GM18499 (cell line): ENCODE measurements at regions not wholly inside any gene's neighbourhood (a gene's known extent, or its start where the extent isn't known, plus 50 kb on each side); places are given as distances from the start of the nearest gene placed in this dataset.

Experiments
- ATAC-seq: cut with Tn5 transposase; IDR thresholded peaks from one replicate; pipeline ENCODE4 v1.9.1; 2021; ENCODE audit warnings: moderate number of reproducible peaks; ENCODE audit not compliant: insufficient read depth, unreplicated experiment

- ATAC-seq: no peak
These were observed 233.1 kb downstream of the POU4F1 start for GRCh38 chr13:78370231-78370630.

GRCh38 chr13:78364711-78365110 lies 238.6 kb downstream of the POU4F1 start:
- no peak for ATAC-seq

DNA sequence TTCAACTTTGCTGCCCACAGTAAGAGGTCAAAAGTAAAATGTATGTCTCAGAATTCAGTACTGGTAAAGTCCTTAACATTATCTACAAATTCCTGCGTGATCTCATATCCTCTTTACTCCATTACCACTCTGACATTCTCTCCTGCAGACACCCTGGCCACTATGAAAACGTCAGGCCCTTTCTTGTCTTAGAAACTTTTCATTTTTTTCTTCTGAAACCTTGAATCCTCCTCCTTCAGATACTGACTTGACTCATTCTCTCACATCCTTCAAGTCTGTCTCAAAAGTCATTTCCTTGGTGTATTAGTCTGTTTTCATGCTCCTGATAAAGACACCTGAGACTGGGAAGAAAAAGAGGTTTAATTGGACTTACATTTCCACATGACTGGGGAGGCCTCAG lies 262.3 kb downstream of the POU4F1 start:
- peak; percentile 95 for ATAC-seq

- ATAC-seq: no peak
These were observed 263.4 kb downstream of the POU4F1 start for GRCh38 chr13:78339927-78340326.

DNA sequence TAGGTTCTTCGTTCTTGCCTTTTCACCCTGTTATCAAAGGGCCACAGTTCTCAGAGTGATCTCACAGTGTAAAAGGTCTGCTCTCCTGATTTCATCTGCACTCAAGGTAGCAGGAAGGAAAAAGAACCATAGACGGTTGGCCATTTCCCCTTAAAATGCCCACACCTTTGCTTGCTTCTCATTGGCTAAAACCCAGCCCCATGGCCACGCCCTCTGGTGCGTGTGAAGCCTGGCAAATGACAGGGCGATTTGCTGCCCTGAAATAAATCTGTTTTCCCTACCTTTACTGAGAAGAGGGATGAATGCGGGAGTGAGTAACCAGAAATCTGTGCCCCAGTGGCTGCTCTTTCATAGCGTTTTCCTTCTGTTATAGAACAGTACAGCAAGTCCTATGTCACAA lies 269.3 kb downstream of the POU4F1 start:
- no peak for ATAC-seq

- ATAC-seq: no peak
These were observed 276.7 kb downstream of the POU4F1 start for GRCh38 chr13:78326633-78327032.

DNA sequence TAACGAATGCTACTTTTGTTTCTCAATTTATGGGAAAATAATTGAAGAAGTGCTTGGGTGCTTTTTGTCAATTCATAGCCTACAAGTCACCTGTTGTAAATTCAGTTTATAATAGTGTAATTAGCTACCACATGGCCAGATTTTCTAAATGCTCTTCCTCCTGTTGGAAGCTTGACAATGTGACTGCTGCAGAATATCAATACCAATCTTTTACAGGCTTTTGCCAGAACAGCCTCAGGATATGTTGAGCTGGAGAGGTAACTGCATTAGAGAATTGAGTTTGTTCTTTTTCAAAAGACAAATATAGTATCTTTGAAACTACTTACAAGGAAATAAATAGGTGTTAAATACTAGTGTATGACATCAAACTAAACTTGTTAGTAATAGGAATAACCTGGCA lies 277.8 kb downstream of the POU4F1 start:
- ATAC-seq: no peak

GRCh38 chr13:78323848-78324247 lies 279.5 kb downstream of the POU4F1 start:
- no peak for ATAC-seq

DNA sequence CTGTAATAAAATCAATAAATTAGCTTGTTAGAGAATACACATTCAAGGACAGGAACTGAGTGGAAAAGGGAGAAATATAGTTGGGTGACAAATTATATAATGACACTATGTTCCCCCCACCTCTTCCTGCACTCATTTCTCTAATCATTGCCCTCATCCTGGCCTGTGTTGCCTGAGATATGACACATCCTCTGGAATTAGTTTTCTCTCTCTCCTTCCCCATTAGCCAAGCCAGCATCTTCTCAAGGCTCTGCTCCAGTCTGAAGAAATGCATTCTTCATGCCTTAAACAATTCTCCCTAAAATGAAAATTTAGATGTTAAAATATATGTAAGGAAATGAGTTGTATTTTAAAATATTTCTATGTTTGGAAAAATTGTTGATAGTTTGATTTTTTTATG lies 280.3 kb downstream of the POU4F1 start:
- ATAC-seq: no peak

GRCh38 chr13:78319101-78319627 lies 284.2 kb downstream of the POU4F1 start:
- no peak for ATAC-seq

- no peak for ATAC-seq
These were observed 286.3 kb downstream of the POU4F1 start for GRCh38 chr13:78317030-78317429.

DNA sequence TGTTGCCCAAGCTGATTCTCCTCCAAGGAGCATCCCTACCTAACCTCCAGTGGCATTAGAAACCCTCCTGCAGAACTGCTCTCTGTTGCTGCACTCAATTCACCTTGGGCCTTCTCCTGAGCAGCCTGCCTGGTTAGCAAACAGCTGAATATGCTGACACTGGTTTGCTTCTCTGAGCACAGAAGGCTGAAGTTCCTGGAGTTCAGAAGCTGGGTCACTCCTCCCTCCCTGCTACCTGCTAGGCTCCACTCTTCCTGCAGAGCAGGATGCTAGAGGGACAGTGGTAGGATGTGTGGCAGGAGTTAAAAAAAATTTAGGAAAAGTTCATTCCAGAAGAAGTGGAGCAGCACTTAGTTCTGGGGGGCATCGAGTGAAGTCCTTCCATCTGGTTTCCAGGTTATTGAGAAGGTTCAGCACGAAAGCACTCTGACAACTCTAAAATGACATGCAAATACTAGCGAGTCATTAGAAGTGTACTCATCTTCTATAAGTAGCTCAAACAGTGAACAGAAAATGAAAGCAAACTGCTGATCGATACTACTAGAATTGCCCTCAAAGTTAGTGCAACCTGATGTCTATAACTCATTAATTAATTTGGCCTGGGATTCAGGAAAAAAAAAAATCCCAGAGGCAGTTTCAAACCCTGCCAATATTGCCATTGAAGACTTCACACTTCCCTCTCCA lies 293.7 kb downstream of the POU4F1 start:
- peak; percentile 87 for ATAC-seq

DNA sequence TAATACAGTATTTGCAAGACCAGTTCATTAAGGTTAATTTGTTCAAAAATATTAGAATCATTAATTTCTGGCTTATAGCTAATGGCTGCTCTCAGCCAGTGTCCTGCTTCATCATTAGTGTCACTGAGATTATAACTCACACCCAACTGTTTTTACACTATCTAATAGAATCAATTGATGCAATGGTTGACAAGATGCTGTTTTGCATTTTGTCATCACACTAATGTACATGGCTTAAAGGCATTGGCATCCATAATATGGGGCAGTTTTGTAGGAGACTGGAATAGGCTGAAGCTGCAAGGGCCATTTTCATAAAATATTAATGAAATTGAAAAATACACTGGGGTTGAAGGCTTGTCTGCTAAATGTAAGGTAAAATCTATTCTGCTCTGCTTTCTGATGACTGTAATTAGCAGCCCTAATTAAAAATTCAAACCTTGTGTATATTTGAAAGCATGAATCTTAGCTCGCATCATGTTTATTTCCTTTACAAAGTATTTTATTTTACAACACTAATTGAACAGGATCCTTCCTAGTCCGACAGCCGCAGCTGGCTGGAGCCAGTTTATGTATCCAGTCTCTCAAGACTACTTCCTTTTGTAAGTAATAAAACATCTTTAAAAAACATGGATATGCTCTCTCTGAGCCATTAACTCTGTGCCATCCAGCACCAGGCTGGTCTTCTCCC lies 296.7 kb downstream of the POU4F1 start:
- ATAC-seq: no peak

DNA sequence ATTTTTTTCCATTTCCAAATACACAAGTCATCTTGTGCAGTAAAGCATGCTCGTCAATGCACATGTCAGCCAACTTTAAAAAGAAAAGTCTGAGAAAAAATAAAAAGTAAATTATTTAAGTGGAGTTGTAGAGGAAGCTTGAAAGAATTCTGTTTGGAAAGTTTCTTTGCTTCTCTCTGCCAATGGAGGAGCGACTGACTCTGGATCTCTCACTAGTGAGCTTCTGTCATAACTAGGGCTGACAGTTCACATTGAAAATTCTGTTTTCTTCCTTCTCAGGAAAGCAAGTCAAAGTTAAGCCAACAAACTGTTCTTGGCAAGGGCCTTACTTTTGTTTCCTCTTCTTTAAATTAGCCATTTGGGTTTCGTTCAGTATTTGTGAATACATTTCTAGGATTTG lies 298.2 kb downstream of the POU4F1 start:
- ATAC-seq: no peak

GRCh38 chr13:78299832-78300623 lies 303.3 kb downstream of the POU4F1 start:
- peak; percentile 86 for ATAC-seq

DNA sequence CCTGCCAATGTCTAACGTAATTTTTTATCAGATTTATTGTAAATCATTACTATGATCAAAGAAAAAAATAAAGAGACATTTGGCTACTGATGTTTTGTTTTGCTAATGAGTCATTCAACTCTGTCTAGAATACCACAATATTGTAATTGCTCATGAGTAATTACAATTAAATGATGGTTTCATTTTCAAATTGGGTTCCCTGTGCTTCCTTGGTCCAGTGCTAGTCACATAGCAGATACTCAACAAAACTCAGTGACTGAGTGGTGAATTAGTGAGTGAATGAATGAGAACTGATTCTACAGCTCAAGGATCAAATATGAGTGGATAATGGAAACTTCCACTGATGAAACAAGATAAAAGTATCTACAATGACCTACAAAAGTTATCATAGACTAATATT lies 304.7 kb downstream of the POU4F1 start:
- ATAC-seq: no peak

DNA sequence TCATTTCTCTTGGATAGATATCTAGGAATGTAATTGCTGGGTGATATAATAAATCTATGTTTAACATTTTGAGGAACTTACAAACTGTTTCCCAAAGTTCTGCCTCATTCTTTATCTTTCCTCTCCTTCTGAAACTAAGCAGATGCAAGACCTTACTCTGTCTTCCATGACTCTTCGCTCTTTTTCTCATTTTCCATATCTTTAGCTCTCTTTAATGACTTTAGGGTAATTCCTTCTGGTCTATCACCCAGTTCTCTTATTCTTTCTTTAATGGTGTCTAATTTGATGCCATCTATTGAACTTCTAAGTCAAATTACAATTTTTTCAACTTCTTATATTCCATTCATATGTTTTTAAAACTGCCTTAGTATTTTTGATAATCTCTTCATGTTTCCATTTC lies 316.6 kb downstream of the POU4F1 start:
- ATAC-seq: no peak

DNA sequence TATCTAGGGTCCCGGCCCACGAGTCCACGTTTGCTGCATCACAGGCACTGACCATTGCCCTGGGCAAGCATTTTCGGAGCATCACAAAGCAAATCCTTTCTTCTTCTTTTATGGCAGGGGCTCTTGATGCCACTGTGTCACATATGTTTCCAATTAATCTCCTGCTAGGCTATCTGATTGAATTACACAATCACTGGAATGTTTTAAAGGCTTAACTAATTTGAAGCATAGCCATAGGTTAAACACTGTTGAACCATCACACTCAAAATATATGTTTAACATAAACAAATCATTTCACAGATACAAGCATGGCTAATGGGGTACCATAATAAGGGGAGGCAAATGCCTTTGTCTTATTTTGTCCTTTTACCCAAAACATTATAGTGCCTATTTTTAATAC lies 338.3 kb downstream of the POU4F1 start:
- ATAC-seq: no peak

DNA sequence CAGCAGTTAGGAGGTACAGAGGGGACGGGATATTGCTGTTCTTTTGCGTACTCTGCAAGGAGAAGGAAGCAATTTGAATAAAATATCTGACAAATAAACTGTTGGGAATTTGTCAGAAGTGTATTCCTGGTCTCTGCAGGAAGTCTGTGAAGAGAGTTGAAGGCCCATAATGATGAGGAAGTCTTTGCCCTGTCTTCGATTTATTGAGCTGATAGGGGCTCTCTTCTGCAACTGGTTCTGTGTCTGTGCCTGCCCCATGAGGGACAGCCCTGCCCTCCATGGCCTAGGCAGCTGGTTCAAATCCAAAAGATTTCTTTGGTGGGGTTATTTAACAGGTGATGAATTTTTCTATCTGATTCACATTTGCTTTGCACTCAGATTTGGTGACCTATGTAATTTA lies 339.7 kb upstream of the EDNRB start:
- ATAC-seq: no peak

- ATAC-seq: no peak
These were observed 337.9 kb upstream of the EDNRB start for GRCh38 chr13:78256484-78256883.

- no peak for ATAC-seq
These were observed 335.5 kb upstream of the EDNRB start for GRCh38 chr13:78254113-78254512.
